ENCODE measurements at regions not wholly inside any gene's neighbourhood (a gene's known extent, or its start where the extent isn't known, plus 50 kb on each side); places are given as distances from the start of the nearest gene placed in this dataset.

DNA sequence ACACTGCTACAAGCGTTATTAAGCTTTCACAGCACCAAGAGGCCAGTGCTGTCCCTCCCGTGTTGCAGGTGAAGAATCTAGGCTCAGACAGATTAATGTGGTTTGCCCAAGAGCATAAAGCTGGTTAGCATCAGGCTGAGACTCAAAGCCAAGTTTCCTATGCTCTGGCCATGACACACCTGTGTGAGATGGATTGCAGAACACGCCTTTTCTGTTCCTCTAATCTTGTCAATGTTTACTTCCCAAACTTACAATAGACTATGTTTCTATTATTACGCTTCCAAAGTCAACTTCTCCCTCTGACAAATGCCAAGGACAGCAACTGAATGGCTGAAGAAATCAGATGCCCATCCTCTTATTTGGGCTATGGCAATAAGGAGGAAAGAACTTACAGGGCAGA is 138.4 kb upstream of the SLIT3 start:
- H3K9me3 ChIP-seq (replicated peaks; ENCODE audit: control insufficient read depth, insufficient read depth, low read length), result no peaks in the 10 kb centered on the region
- H2AFZ ChIP-seq (ENCODE audit: low read depth, low read length), result no peak overlapping the region
- ChIA-PET POLR2A (no interaction called here), CTCF (no interaction called here)
- TF ChIP-seq FOS (IDR thresholded peaks at IDR 0.05; ENCODE audit: borderline replicate concordance, insufficient read depth, low read length) (no peak), GATA2 (IDR thresholded peaks at IDR 0.05; ENCODE audit: insufficient read depth, insufficient read length, low read depth, low read length) (no peak), POLR2AphosphoS5 (IDR thresholded peaks at IDR 0.05; ENCODE audit: insufficient read depth, low read depth, low read length) (no peak), POLR2A (IDR thresholded peaks at IDR 0.05; ENCODE audit: low read depth, low read length) (no peak), MYC (IDR thresholded peaks at IDR 0.05; ENCODE audit: low read depth, low read length) (no peak), EZH2 (IDR thresholded peaks at IDR 0.05; ENCODE audit: borderline replicate concordance, low read depth, low read length, severe bottlenecking) (no peak), JUN (IDR thresholded peaks at IDR 0.05; ENCODE audit: borderline replicate concordance, insufficient read depth, insufficient read length, low read depth) (no peak)
- TF ChIP-seq, protein P1, sequence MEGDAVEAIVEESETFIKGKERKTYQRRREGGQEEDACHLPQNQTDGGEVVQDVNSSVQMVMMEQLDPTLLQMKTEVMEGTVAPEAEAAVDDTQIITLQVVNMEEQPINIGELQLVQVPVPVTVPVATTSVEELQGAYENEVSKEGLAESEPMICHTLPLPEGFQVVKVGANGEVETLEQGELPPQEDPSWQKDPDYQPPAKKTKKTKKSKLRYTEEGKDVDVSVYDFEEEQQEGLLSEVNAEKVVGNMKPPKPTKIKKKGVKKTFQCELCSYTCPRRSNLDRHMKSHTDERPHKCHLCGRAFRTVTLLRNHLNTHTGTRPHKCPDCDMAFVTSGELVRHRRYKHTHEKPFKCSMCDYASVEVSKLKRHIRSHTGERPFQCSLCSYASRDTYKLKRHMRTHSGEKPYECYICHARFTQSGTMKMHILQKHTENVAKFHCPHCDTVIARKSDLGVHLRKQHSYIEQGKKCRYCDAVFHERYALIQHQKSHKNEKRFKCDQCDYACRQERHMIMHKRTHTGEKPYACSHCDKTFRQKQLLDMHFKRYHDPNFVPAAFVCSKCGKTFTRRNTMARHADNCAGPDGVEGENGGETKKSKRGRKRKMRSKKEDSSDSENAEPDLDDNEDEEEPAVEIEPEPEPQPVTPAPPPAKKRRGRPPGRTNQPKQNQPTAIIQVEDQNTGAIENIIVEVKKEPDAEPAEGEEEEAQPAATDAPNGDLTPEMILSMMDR (IDR thresholded peaks at IDR 0.05; ENCODE audit: extremely low read depth in 1 of 2, insufficient read depth in 1 of 2, low read depth in 1 of 2, low read length in 2 of 2), result no peak
- TF ChIP-seq, protein P2, sequence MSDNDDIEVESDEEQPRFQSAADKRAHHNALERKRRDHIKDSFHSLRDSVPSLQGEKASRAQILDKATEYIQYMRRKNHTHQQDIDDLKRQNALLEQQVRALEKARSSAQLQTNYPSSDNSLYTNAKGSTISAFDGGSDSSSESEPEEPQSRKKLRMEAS (IDR thresholded peaks at IDR 0.05; ENCODE audit: insufficient read depth, insufficient read length), result no peak
- H3K4me2 ChIP-seq (ENCODE audit: insufficient read depth, low read length), result no peak overlapping the region
- no TSS peak for BruUV-seq (replicated peaks)
- H4K20me1 ChIP-seq (replicated peaks; ENCODE audit: control insufficient read depth, extremely low read depth, insufficient read depth, low read length), result no peaks in the 10 kb centered on the region
- no peak overlapping the region for H3K4me3 ChIP-seq (replicated peaks in 1 of 3; ENCODE audit: insufficient read depth in 1 of 3, low read depth in 1 of 3, low read length in 3 of 3)
- H3K36me3 ChIP-seq (ENCODE audit: control insufficient read depth in 2 of 2, extremely low read depth in 1 of 2, insufficient read depth in 2 of 2, low read length in 2 of 2), result no peaks in the 10 kb centered on the region
- H3K79me2 ChIP-seq (ENCODE audit: control insufficient read depth, insufficient read depth, low read length), result no peaks in the 10 kb centered on the region
- H3K27ac ChIP-seq (ENCODE audit: insufficient read depth, low read depth, low read length), result no peak overlapping the region
- DNase-seq (ENCODE audit: low read depth, low spot score) (no peak), FAIRE-seq (no peak)
- H3K9me1 ChIP-seq (replicated peaks; ENCODE audit: control insufficient read depth, extremely low read depth, insufficient read depth, low read length), result no peaks in the 10 kb centered on the region
- H3K9ac ChIP-seq (replicated peaks; ENCODE audit: extremely low read depth, insufficient read depth, low read length), result no peak overlapping the region
- dilution Hi-C loops (cut with MboI; ENCODE audit: extremely low pct_ligation_motif_present, low sequenced_read_pairs), result no loop called here
- no peaks in the 10 kb centered on the region for H3K27me3 ChIP-seq (ENCODE audit: control insufficient read depth in 2 of 2, insufficient read depth in 2 of 2, low read length in 2 of 2)
- H3K4me1 ChIP-seq (ENCODE audit: control insufficient read depth, extremely low read depth, insufficient read depth, low read length), result peaks cover 7% of the 10 kb centered on the region
- intact Hi-C loops (cut with micrococcal nuclease), result no loop called here

Data from endothelial cell of umbilical vein (primary cell).